Neural cell (in vitro differentiated cells): ENCODE measurements at regions not wholly inside any gene's neighbourhood (a gene's known extent, or its start where the extent isn't known, plus 50 kb on each side); places are given as distances from the start of the nearest gene placed in this dataset.

ENCODE experiments used
- H2AFZ ChIP-seq: fragments of 200-600, 300-800 bp; sonication (generic), shearing (Covaris generic); 2 replicates; pipeline ENCODE4 v1.6.0; 2014; ENCODE audit warnings: low read depth, mild to moderate bottlenecking, antibody characterized with exemption, low read length, moderate library complexity
- H3F3A ChIP-seq: fragments of 200-600 bp; shearing (Covaris generic); 2 replicates; pipeline ENCODE4 v1.6.1; 2016; ENCODE audit warnings: mild to moderate bottlenecking, moderate library complexity, mixed read lengths, antibody characterized with exemption, low read length; ENCODE audit not compliant: insufficient read depth, poor library complexity, severe bottlenecking
- H3K27ac ChIP-seq: fragments of 200-600, 300-800 bp; sonication (generic), shearing (Covaris generic); 2 replicates; pipeline ENCODE4 v1.5.1; 2014; ENCODE audit warnings: mild to moderate bottlenecking, low read length, moderate library complexity
- H3K27me3 ChIP-seq: fragments of 300-800, 200-600 bp; sonication (generic), shearing (Covaris generic); 2 replicates; pipeline ENCODE4 v1.6.0; 2014; ENCODE audit warnings: mild to moderate bottlenecking, low read depth, low read length, moderate library complexity; ENCODE audit not compliant: insufficient read depth
- H3K36me3 ChIP-seq: fragments of 300-800, 200-600 bp; sonication (generic), shearing (Covaris generic); 2 replicates; pipeline ENCODE4 v1.5.1; 2014; ENCODE audit warnings: mild to moderate bottlenecking, antibody characterized with exemption, low read length, moderate library complexity; ENCODE audit not compliant: insufficient read depth
- H3K4me2 ChIP-seq: fragments of 300-800, 200-600 bp; sonication (generic), shearing (Covaris generic); 2 replicates; pipeline ENCODE4 v1.6.0; 2014; ENCODE audit warnings: mild to moderate bottlenecking, low read length
- H3K4me3 ChIP-seq: fragments of 300-800, 200-600 bp; sonication (generic), shearing (Covaris generic); 2 replicates; pipeline ENCODE4 v1.5.1; 2014; ENCODE audit warnings: mild to moderate bottlenecking, low read length, moderate library complexity
- H3K79me2 ChIP-seq: fragments of 200-600 bp; shearing (Covaris generic); replicated peaks from 2 replicates; pipeline ENCODE4 v1.6.0; 2014; ENCODE audit warnings: mild to moderate bottlenecking, low read length, moderate library complexity; ENCODE audit not compliant: insufficient read depth
- H3K9ac ChIP-seq: fragments of 300-800, 200-600 bp; sonication (generic), shearing (Covaris generic); 2 replicates; pipeline ENCODE4 v1.6.1; 2016; ENCODE audit warnings: mild to moderate bottlenecking, low read length, mixed read lengths
- H3K9me2 ChIP-seq: fragments of 200-600 bp; shearing (Covaris generic); 2 replicates; pipeline ENCODE4 v1.6.1; 2016; ENCODE audit warnings: mild to moderate bottlenecking, low read length, mixed read lengths; ENCODE audit not compliant: insufficient read depth
- H3K9me3 ChIP-seq: fragments of 200-600, 300-800 bp; sonication (generic), shearing (Covaris generic); 2 replicates; pipeline ENCODE4 v1.6.1; 2016; ENCODE audit warnings: mild to moderate bottlenecking, mixed run types, low read length, moderate library complexity, mixed read lengths
- H4K20me1 ChIP-seq: fragments of 200-600 bp; shearing (Covaris generic); 2 replicates; pipeline ENCODE4 v1.6.1; 2016; ENCODE audit warnings: mild to moderate bottlenecking, mixed run types; ENCODE audit not compliant: insufficient read depth
- CTCF ChIP-seq: fragments of 450-650 bp; IDR thresholded peaks from 2 replicates; pipeline ENCODE4 v1.5.1; 2014; ENCODE audit warnings: antibody characterized with exemption, mild to moderate bottlenecking, moderate library complexity; ENCODE audit not compliant: poor library complexity, severe bottlenecking
- EP300 ChIP-seq: fragments of 450-650 bp; conservative IDR thresholded peaks from 2 replicates; pipeline ENCODE4 v1.6.1; 2014; ENCODE audit warnings: antibody characterized with exemption, mild to moderate bottlenecking, moderate library complexity; ENCODE audit not compliant: poor library complexity, severe bottlenecking
- EZH2 ChIP-seq: fragments of 200-600, 300-800 bp; shearing (Covaris generic), sonication (generic); IDR thresholded peaks from 2 replicates; pipeline ENCODE4 v1.6.1; 2014; ENCODE audit warnings: antibody characterized with exemption, low read length, borderline replicate concordance, mild to moderate bottlenecking; ENCODE audit not compliant: insufficient read depth, poor library complexity, severe bottlenecking
- MXI1 ChIP-seq: fragments of 450-650 bp; conservative IDR thresholded peaks from 2 replicates; pipeline ENCODE4 v1.6.1; 2014; ENCODE audit warnings: antibody characterized with exemption, mild to moderate bottlenecking; ENCODE audit not compliant: poor library complexity, severe bottlenecking
- POLR2AphosphoS5 ChIP-seq: IDR thresholded peaks from 2 replicates; pipeline ENCODE4 v1.6.1; 2012
- RAD21 ChIP-seq: fragments of 450-650 bp; conservative IDR thresholded peaks from 2 replicates; pipeline ENCODE4 v1.6.1; 2014; ENCODE audit warnings: antibody characterized with exemption, mild to moderate bottlenecking, moderate library complexity
- SMC3 ChIP-seq: fragments of 450-650 bp; conservative IDR thresholded peaks from 2 replicates; pipeline ENCODE4 v1.6.1; 2014; ENCODE audit warnings: antibody characterized with exemption, mild to moderate bottlenecking, moderate library complexity; ENCODE audit not compliant: poor library complexity
- TAF1 ChIP-seq: IDR thresholded peaks from 2 replicates; pipeline ENCODE4 v1.6.1; 2012; ENCODE audit warnings: low read depth
- TF ChIP-seq, protein P1 (sequence below): IDR thresholded peaks from 2 replicates; pipeline ENCODE4 v1.6.1; 2012; ENCODE audit warnings: borderline replicate concordance

GRCh38 chr11:82059505-82059904, 674.2 kb downstream of the FAM181B start:
- Histone ChIP-seq H3K9me2 (no peaks in the 10 kb centered on the region), H3K36me3 (no peaks in the 10 kb centered on the region), H3K9me3 (no peaks in the 10 kb centered on the region), H3K4me3 (no peak overlapping the region), H3K79me2 (no peaks in the 10 kb centered on the region), H3K27ac (no peak overlapping the region), H4K20me1 (no peaks in the 10 kb centered on the region), H3K27me3 (no peaks in the 10 kb centered on the region), H2AFZ (no peak overlapping the region), H3F3A (no peaks in the 10 kb centered on the region), H3K9ac (no peak overlapping the region), H3K4me2 (no peak overlapping the region)
- no peak for TF ChIP-seq SMC3
- TF ChIP-seq POLR2AphosphoS5: no peak
- no peak for TF ChIP-seq TAF1
- no peak for TF ChIP-seq EP300
- TF ChIP-seq, protein P1, sequence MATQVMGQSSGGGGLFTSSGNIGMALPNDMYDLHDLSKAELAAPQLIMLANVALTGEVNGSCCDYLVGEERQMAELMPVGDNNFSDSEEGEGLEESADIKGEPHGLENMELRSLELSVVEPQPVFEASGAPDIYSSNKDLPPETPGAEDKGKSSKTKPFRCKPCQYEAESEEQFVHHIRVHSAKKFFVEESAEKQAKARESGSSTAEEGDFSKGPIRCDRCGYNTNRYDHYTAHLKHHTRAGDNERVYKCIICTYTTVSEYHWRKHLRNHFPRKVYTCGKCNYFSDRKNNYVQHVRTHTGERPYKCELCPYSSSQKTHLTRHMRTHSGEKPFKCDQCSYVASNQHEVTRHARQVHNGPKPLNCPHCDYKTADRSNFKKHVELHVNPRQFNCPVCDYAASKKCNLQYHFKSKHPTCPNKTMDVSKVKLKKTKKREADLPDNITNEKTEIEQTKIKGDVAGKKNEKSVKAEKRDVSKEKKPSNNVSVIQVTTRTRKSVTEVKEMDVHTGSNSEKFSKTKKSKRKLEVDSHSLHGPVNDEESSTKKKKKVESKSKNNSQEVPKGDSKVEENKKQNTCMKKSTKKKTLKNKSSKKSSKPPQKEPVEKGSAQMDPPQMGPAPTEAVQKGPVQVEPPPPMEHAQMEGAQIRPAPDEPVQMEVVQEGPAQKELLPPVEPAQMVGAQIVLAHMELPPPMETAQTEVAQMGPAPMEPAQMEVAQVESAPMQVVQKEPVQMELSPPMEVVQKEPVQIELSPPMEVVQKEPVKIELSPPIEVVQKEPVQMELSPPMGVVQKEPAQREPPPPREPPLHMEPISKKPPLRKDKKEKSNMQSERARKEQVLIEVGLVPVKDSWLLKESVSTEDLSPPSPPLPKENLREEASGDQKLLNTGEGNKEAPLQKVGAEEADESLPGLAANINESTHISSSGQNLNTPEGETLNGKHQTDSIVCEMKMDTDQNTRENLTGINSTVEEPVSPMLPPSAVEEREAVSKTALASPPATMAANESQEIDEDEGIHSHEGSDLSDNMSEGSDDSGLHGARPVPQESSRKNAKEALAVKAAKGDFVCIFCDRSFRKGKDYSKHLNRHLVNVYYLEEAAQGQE: no peak
- TF ChIP-seq RAD21: no peak
- no peak for TF ChIP-seq MXI1
- no peak for TF ChIP-seq CTCF
- TF ChIP-seq EZH2: no peak

DNA sequence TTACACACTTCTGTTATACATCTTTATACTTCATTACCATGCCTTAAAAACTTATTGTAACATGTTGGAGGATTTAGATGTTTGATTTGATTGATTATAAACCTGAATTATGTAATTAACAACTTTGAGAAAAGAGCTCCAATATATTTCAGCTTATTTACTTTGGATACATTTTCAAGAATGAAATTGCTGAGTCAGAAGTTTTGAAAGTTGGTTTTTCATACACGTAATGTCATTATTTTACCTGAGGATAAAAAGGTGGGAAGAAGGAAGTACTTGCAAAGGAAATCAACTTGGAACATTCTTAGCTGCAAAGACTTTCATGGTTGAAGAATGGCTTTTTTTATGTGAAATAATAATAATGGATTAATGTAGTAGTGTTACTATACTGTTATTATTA, 677.2 kb downstream of the FAM181B start:
- Histone ChIP-seq H3K27me3 (no peaks in the 10 kb centered on the region), H3K4me2 (no peak overlapping the region), H3K9ac (no peak overlapping the region), H3K27ac (no peak overlapping the region), H3F3A (no peaks in the 10 kb centered on the region), H3K36me3 (no peaks in the 10 kb centered on the region), H3K9me3 (no peaks in the 10 kb centered on the region), H3K9me2 (no peaks in the 10 kb centered on the region), H4K20me1 (no peaks in the 10 kb centered on the region), H3K79me2 (no peaks in the 10 kb centered on the region), H2AFZ (no peak overlapping the region), H3K4me3 (no peak overlapping the region)
- TF ChIP-seq CTCF (no peak), RAD21 (no peak), EP300 (no peak), POLR2AphosphoS5 (no peak), EZH2 (no peak), SMC3 (no peak), MXI1 (no peak), TAF1 (no peak)
- TF ChIP-seq, protein P1: no peak
